H1 (cell line): ENCODE measurements at regions not wholly inside any gene's neighbourhood (a gene's known extent, or its start where the extent isn't known, plus 50 kb on each side); places are given as distances from the start of the nearest gene placed in this dataset.

Source experiments
- POU5F1 ChIP-seq: IDR thresholded peaks from 2 replicates; pipeline ENCODE4 v1.6.1; 2011; ENCODE audit warnings: low read depth, mild to moderate bottlenecking, low read length, moderate library complexity

GRCh38 chr9:32722704-32723103, 60.6 kb upstream of the TMEM215 start (continued):
- no peak for TF ChIP-seq POU5F1
